ENCODE measurements at regions not wholly inside any gene's neighbourhood (a gene's known extent, or its start where the extent isn't known, plus 50 kb on each side); places are given as distances from the start of the nearest gene placed in this dataset.

DNA sequence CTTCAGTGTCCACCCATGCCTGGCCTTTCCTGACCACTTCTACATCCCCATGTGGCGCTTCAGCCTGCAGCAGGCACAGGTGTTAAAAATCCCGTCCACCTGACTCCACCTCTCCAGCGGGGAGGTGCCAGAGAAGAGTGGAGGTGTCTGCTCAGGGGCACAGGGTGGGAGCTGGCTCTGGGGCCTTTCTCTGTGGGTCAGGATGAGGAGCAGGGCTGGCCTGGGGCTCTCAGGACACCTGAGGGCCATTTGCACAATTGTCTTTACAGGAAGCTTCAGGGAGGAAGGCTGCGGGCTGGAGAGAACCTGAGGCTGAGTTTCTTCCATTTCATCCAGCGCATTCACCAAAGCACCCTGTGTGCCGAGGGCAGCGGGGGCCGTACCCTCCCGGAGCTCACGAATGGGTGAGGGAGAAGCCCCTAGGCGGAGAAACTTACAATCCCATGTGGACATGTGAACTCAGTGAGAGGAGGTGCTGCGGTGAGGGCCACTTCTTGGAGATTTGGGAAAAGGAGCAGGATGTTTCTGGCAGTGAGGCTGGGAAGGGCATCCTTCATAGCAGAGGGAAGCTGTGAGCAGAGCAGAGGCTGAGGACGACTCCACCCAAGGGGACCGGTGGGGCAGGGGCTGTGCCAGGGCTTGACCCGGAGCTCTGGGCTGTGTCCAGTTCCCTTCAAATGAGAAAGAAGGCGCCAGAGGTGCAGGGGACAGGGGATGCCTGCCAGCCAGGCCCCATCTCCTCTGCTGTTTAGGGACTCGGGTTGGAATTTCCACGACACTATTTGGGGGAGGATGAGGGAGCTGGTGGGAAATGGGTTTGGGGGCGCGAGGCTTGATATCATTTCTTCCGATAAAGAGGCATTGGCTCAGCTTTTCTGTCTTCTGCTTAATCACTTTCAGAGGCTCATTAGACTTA is 155.2 kb upstream of the MYCN start (continued):
- TF ChIP-seq, protein P1, sequence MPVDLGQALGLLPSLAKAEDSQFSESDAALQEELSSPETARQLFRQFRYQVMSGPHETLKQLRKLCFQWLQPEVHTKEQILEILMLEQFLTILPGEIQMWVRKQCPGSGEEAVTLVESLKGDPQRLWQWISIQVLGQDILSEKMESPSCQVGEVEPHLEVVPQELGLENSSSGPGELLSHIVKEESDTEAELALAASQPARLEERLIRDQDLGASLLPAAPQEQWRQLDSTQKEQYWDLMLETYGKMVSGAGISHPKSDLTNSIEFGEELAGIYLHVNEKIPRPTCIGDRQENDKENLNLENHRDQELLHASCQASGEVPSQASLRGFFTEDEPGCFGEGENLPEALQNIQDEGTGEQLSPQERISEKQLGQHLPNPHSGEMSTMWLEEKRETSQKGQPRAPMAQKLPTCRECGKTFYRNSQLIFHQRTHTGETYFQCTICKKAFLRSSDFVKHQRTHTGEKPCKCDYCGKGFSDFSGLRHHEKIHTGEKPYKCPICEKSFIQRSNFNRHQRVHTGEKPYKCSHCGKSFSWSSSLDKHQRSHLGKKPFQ (tag by site-specific recombination; IDR thresholded peaks at IDR 0.05), result no peak
- TF ChIP-seq ZNF24 (tag by site-specific recombination; IDR thresholded peaks at IDR 0.05), result no peak

DNA sequence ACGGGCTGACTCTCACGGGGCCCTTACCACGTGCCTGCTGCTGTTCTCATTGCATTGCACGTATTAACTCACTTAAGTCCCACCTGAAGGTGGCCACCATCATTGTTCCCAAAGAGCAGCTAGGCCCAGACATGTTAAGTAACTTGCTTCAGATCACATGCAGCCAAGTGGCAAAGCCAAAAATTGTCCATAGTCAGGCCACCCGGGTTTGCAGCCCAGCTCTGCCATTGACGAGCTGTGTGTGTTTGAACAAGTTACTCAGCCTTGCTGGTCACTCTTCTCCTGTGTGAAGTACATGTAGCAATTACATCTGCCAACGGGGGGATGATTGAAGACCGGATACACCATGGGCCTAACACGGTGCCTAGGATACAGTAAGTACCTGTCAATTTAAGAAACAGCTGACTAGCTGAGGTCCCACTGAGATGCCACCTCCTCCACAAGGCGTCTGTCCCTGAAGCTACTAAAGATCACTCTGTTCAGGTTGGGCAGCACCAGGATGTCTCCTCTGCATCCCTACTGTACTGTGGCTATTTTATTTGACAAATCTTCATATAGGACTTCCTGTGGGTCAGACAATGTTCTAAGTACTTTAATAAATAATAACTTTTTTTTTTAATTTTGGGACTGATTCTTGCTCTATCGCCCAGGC is 154.2 kb upstream of the MYCN start:
- Histone ChIP-seq H3K27ac (ENCODE audit: extremely low read depth, low read depth, low read length) (no peak overlapping the region), H3K9me3 (ENCODE audit: control insufficient read depth, insufficient read depth, low read depth, low read length) (no peaks in the 10 kb centered on the region), H3K4me3 (ENCODE audit: low read depth, low read length) (no peak overlapping the region), H3K36me3 (ENCODE audit: control insufficient read depth in 2 of 2, insufficient read depth in 1 of 2, low read length in 2 of 2) (no peaks in the 10 kb centered on the region), H3K4me1 (ENCODE audit: control insufficient read depth, insufficient read depth, low read length) (no peaks in the 10 kb centered on the region)
- ChIA-PET POLR2A (no interaction called here), CTCF (no interaction called here)
- TF ChIP-seq BCL11A (tag by site-specific recombination; IDR thresholded peaks at IDR 0.05; ENCODE audit: low read depth) (no peak), ZNF211 (tag by site-specific recombination; IDR thresholded peaks at IDR 0.05; ENCODE audit: low read depth) (no peak), ZNF510 (tag by site-specific recombination; IDR thresholded peaks at IDR 0.05; ENCODE audit: insufficient replicate concordance) (no peak), ZNF561 (tag by site-specific recombination; IDR thresholded peaks at IDR 0.05; ENCODE audit: borderline replicate concordance) (no peak), EGR2 (tag by site-specific recombination; IDR thresholded peaks at IDR 0.05; ENCODE audit: low read depth) (no peak), ZNF19 (tag by site-specific recombination; IDR thresholded peaks at IDR 0.05; ENCODE audit: low read depth) (no peak), ZNF248 (tag by site-specific recombination; IDR thresholded peaks at IDR 0.05) (no peak), ZNF544 (tag by site-specific recombination; IDR thresholded peaks at IDR 0.05) (no peak), ZNF677 (tag by site-specific recombination; IDR thresholded peaks at IDR 0.05) (no peak), ZNF514 (tag by site-specific recombination; IDR thresholded peaks at IDR 0.05) (no peak)
- TF ChIP-seq, protein P2, sequence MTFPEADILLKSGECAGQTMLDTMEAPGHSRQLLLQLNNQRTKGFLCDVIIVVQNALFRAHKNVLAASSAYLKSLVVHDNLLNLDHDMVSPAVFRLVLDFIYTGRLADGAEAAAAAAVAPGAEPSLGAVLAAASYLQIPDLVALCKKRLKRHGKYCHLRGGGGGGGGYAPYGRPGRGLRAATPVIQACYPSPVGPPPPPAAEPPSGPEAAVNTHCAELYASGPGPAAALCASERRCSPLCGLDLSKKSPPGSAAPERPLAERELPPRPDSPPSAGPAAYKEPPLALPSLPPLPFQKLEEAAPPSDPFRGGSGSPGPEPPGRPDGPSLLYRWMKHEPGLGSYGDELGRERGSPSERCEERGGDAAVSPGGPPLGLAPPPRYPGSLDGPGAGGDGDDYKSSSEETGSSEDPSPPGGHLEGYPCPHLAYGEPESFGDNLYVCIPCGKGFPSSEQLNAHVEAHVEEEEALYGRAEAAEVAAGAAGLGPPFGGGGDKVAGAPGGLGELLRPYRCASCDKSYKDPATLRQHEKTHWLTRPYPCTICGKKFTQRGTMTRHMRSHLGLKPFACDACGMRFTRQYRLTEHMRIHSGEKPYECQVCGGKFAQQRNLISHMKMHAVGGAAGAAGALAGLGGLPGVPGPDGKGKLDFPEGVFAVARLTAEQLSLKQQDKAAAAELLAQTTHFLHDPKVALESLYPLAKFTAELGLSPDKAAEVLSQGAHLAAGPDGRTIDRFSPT (tag by site-specific recombination; IDR thresholded peaks at IDR 0.05), result no peak
- TF ChIP-seq, protein P3, sequence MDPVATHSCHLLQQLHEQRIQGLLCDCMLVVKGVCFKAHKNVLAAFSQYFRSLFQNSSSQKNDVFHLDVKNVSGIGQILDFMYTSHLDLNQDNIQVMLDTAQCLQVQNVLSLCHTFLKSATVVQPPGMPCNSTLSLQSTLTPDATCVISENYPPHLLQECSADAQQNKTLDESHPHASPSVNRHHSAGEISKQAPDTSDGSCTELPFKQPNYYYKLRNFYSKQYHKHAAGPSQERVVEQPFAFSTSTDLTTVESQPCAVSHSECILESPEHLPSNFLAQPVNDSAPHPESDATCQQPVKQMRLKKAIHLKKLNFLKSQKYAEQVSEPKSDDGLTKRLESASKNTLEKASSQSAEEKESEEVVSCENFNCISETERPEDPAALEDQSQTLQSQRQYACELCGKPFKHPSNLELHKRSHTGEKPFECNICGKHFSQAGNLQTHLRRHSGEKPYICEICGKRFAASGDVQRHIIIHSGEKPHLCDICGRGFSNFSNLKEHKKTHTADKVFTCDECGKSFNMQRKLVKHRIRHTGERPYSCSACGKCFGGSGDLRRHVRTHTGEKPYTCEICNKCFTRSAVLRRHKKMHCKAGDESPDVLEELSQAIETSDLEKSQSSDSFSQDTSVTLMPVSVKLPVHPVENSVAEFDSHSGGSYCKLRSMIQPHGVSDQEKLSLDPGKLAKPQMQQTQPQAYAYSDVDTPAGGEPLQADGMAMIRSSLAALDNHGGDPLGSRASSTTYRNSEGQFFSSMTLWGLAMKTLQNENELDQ (tag by site-specific recombination; IDR thresholded peaks at IDR 0.05; ENCODE audit: low read depth), result no peak
- TF ChIP-seq, protein P4, sequence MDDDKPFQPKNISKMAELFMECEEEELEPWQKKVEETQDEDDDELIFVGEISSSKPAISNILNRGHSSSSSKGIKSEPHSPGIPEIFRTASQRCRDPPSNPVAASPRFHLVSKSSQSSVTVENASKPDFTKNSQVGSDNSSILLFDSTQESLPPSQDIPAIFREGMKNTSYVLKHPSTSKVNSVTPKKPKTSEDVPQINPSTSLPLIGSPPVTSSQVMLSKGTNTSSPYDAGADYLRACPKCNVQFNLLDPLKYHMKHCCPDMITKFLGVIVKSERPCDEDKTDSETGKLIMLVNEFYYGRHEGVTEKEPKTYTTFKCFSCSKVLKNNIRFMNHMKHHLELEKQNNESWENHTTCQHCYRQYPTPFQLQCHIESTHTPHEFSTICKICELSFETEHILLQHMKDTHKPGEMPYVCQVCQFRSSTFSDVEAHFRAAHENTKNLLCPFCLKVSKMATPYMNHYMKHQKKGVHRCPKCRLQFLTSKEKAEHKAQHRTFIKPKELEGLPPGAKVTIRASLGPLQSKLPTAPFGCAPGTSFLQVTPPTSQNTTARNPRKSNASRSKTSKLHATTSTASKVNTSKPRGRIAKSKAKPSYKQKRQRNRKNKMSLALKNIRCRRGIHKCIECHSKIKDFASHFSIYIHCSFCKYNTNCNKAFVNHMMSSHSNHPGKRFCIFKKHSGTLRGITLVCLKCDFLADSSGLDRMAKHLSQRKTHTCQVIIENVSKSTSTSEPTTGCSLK (tag by site-specific recombination; IDR thresholded peaks at IDR 0.05), result no peak
